K562 (cell line): ENCODE measurements at regions not wholly inside any gene's neighbourhood (a gene's known extent, or its start where the extent isn't known, plus 50 kb on each side); places are given as distances from the start of the nearest gene placed in this dataset.

Experiments
- CTCF ChIP-seq, 3 experiments: IDR thresholded peaks in 2 of 3; conservative IDR thresholded peaks in 1 of 3; 2 replicates each; pipeline ENCODE4 v1.5.1; 2011 to 2012; ENCODE audit warnings: low read length in 3 of 3, mild to moderate bottlenecking in 3 of 3, control low read depth in 2 of 3, improper control_type of control experiment in 1 of 3, inconsistent platforms in 1 of 3, low read depth in 1 of 3, mixed read lengths in 1 of 3, moderate library complexity in 1 of 3; ENCODE audit not compliant: insufficient read depth in 2 of 3
- EP300 ChIP-seq: IDR thresholded peaks from 2 replicates; pipeline ENCODE4 v1.6.1; 2012; ENCODE audit warnings: low read length, improper control_type of control experiment
- ERF ChIP-seq: fragments of 450-650 bp; formaldehyde crosslinking; IDR thresholded peaks from 2 replicates; pipeline ENCODE4 v1.4.0; 2020; ENCODE audit warnings: mild to moderate bottlenecking, mixed read lengths
- EZH2 ChIP-seq: IDR thresholded peaks from 2 replicates; pipeline ENCODE4 v1.6.1; 2012; ENCODE audit warnings: low read depth, mild to moderate bottlenecking, inconsistent platforms, low read length, borderline replicate concordance
- FOXJ3 ChIP-seq: sonication (generic); formaldehyde crosslinking; IDR thresholded peaks from 2 replicates; pipeline ENCODE4 v1.4.0; 2020; ENCODE audit warnings: mild to moderate bottlenecking, missing genetic modification reagents
- GATAD2B ChIP-seq: fragments of 450-650 bp; IDR thresholded peaks from 2 replicates; pipeline ENCODE4 v1.6.1; 2017; ENCODE audit warnings: mild to moderate bottlenecking, borderline replicate concordance
- HEY1 ChIP-seq: fragments of 250-450 bp; sonication (Bioruptor Pico); IDR thresholded peaks from 2 replicates; pipeline ENCODE4 v1.5.0; 2020; ENCODE audit warnings: mild to moderate bottlenecking, moderate library complexity, borderline replicate concordance
- HNRNPL ChIP-seq: fragments of 200-400 bp; formaldehyde crosslinking; IDR thresholded peaks from 2 replicates; pipeline ENCODE4 v1.6.1; 2017; ENCODE audit warnings: low read depth, mild to moderate bottlenecking, low read length
- MAFF ChIP-seq: IDR thresholded peaks from 2 replicates; pipeline ENCODE4 v1.6.1; 2012; ENCODE audit warnings: low read length, improper control_type of control experiment
- POLR2A ChIP-seq: fragments of 450-650 bp; conservative IDR thresholded peaks from 2 replicates; pipeline ENCODE4 v1.6.1; 2016
- REST ChIP-seq, 2 experiments: fragments of 450-650 bp; formaldehyde crosslinking in 1 of 2; IDR thresholded peaks; 2 replicates each; pipeline versions ENCODE4 v1.4.0 to v1.6.1; 2014 to 2020; ENCODE audit warnings: mild to moderate bottlenecking in 2 of 2, borderline replicate concordance in 1 of 2, low read depth in 1 of 2
- SMC3 ChIP-seq: conservative IDR thresholded peaks from 2 replicates; pipeline ENCODE4 v1.6.1; 2011; ENCODE audit warnings: low read depth, low read length, improper control_type of control experiment; ENCODE audit not compliant: insufficient read depth
- ZNF707 ChIP-seq: fragments of 250-450 bp; sonication (Bioruptor Pico); conservative IDR thresholded peaks from 2 replicates; pipeline ENCODE4 v1.8.0; 2022; ENCODE audit warnings: inconsistent platforms, mild to moderate bottlenecking, moderate library complexity

GRCh38 chr9:75709698-75710097 lies 180.8 kb upstream of the PCSK5 start:
- no peak for TF ChIP-seq ZNF707 (CRISPR knock-in tag)
- TF ChIP-seq HNRNPL = no peak
- no peak for TF ChIP-seq CTCF (IDR thresholded peaks at IDR 0.05 in 2 of 3, conservative IDR thresholded peaks at IDR 0.05 in 1 of 3; ENCODE audit: insufficient read depth in 2 of 3, low read depth in 1 of 3, low read length in 3 of 3)
- no peak for TF ChIP-seq SMC3
- TF ChIP-seq HEY1 = no peak
- no peak for TF ChIP-seq EZH2
- TF ChIP-seq GATAD2B = no peak
- no peak for TF ChIP-seq POLR2A
- TF ChIP-seq MAFF = no peak
- no peak for TF ChIP-seq REST (IDR thresholded peaks at IDR 0.05; ENCODE audit: borderline replicate concordance)
- no peak for TF ChIP-seq REST (CRISPR knock-in tag; IDR thresholded peaks at IDR 0.05; ENCODE audit: low read depth)
- TF ChIP-seq FOXJ3 (CRISPR knock-in tag) = no peak
- TF ChIP-seq EP300 = no peak
- TF ChIP-seq ERF (CRISPR knock-in tag) = no peak
